HepG2 (cell line): ENCODE measurements at regions not wholly inside any gene's neighbourhood (a gene's known extent, or its start where the extent isn't known, plus 50 kb on each side); places are given as distances from the start of the nearest gene placed in this dataset.

Experiments
- ARNT ChIP-seq: fragments of 450-650 bp; IDR thresholded peaks from 2 replicates; pipeline ENCODE4 v1.6.1; 2017
- TF ChIP-seq, protein P1 (sequence below): sonication (generic); formaldehyde crosslinking; IDR thresholded peaks from 2 replicates; pipeline ENCODE4 v1.5.0; 2020; ENCODE audit warnings: mild to moderate bottlenecking, missing genetic modification reagents, moderate library complexity

DNA sequence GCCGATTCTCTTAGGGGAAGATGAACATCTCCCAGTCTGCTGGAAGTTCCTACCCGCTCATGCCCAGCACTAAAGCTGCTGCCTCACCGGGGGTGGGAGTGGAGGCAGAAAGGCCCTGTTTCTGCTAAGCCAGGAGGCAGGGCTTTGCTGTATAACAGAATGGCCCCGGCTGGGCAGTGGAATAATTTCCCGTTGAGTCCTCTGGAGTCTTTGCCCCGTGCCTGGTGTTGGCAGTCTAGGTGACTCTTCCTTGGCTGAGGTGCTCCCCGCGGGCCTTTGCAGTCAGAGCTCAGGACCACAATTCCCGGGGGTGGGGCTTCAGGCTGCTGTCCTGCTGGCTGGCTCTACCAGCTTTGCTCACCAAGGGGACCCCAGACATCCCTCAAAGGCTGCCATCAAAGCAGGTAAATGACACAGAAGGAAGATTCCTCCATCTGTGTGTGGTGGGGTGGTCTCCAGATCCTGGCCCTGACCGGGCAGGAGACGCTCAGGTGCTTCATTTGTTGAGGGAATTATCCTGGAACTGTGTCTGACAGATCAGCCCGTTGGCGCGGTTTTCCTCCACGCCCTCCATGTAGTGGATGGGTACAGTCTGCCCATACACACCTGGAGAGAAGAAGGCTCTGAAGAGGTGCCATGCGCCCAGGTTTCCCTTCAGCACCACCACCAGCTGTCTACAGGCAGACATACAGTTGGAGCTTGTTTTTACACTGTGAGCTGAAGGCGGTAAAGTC is 209.9 kb downstream of the TEX29 start:
- no peak for TF ChIP-seq ARNT
- TF ChIP-seq, protein P1, sequence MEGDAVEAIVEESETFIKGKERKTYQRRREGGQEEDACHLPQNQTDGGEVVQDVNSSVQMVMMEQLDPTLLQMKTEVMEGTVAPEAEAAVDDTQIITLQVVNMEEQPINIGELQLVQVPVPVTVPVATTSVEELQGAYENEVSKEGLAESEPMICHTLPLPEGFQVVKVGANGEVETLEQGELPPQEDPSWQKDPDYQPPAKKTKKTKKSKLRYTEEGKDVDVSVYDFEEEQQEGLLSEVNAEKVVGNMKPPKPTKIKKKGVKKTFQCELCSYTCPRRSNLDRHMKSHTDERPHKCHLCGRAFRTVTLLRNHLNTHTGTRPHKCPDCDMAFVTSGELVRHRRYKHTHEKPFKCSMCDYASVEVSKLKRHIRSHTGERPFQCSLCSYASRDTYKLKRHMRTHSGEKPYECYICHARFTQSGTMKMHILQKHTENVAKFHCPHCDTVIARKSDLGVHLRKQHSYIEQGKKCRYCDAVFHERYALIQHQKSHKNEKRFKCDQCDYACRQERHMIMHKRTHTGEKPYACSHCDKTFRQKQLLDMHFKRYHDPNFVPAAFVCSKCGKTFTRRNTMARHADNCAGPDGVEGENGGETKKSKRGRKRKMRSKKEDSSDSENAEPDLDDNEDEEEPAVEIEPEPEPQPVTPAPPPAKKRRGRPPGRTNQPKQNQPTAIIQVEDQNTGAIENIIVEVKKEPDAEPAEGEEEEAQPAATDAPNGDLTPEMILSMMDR (CRISPR knock-in tag) = no peak
